ENCODE measurements at regions not wholly inside any gene's neighbourhood (a gene's known extent, or its start where the extent isn't known, plus 50 kb on each side); places are given as distances from the start of the nearest gene placed in this dataset.

DNA sequence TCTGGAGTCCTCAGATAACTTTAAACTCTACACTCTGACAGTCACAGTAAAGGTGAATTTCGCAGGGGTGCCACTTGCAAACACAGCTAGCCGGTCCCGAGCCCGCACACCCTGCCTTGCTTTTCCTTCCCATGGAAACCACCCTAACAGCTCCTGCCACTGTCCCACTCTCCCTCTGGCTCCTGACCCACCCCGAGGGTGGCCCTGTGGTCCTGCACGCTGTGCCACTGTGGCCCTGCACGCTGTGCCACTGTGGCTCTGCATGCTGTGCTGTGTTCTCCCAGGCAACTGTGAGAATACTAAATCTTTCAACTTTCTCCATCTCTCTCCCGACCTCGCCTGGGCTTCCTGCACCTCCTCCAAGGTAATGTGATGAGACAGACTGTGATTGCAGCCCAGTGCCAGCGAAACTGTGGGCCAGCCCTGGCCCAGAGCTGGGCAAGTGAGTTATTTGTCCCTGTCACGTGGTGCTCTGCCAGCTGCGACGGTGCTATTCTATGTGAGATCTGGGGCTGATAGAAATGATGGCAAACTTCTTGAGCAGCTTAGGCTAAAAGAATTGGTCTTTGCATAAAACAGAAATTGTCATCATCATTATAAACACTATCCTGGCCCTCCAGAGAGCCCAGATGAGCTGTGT lies 63.4 kb upstream of the TARBP1 start:
- H3K27ac ChIP-seq (ENCODE audit: low read length): no peak overlapping the region
- no peaks in the 10 kb centered on the region for H3K27me3 ChIP-seq (ENCODE audit: insufficient read depth, low read length)
- H3K4me3 ChIP-seq (ENCODE audit: low read length): no peak overlapping the region
- H3K9me3 ChIP-seq (ENCODE audit: insufficient read depth, low read depth, low read length): no peaks in the 10 kb centered on the region
- H3K9ac ChIP-seq (ENCODE audit: low read depth, low read length): no peak overlapping the region
- H3K4me1 ChIP-seq (ENCODE audit: insufficient read depth, low read length): peaks cover 11% of the 10 kb centered on the region; the same call in 1 of the 2 replicates
- H3K36me3 ChIP-seq (ENCODE audit: insufficient read depth, low read depth, low read length): no peaks in the 10 kb centered on the region

DNA sequence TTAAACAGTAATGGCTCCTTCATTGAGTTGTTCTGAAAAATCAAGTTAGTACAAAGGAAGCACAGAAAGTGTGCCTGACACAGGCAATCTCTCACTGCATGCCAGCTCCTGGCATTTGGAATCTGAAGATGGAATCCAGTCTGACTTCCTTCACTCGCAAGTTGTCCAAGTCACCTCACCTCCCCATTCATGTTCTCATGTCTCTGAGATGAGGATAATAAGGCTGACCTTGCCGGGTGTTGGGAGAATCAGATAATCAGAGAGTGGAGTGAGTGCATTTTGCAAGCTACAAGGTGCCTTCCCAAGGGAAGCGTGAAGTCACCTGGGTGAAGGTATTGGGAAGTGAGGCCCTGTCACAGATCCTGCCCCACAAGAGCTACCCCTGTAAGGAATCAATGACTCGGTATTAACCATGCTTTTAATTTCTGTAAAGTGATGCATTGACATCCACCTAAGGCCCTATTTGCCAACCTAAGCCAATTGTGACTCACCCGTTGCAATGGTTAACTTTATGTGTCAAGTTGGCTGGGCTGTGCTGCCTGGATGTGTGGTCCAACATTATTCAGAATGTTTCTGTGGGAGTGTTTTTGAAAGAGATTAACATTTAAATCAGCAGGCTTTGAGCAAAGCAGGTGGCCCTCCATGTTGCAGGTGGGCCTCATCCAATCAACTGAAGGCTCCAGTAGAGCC lies 62.5 kb upstream of the TARBP1 start:
- H3K4me1 ChIP-seq (ENCODE audit: insufficient read depth, low read length): peaks cover 11% of the 10 kb centered on the region; the same call in 1 of the 2 replicates

DNA sequence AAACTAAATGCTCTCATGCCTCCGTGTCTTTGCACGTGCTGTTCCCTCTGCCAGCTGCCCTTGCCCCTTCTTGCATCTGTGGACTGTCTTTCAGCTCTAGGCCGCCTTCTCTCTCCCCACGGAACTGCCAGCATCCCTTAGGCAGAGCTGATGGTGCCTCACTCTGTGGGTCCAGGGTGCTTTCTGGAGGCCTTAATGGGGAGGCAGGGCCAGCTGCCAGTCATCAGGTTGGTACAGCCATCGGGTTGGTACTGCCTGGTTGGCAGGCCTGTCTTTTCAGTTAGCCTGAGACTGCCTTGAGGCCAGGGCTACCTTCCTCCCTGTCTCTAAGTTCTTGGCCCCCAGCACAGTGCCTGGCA lies 61.4 kb upstream of the TARBP1 start:
- H3K4me3 ChIP-seq (ENCODE audit: low read length): no peak overlapping the region
- H3K27me3 ChIP-seq (ENCODE audit: insufficient read depth, low read length): no peaks in the 10 kb centered on the region
- H3K9ac ChIP-seq (ENCODE audit: low read depth, low read length): no peak overlapping the region
- H3K9me3 ChIP-seq (ENCODE audit: insufficient read depth, low read depth, low read length): no peaks in the 10 kb centered on the region
- H3K27ac ChIP-seq (ENCODE audit: low read length): no peak overlapping the region
- peaks cover 11% of the 10 kb centered on the region; the same call in 1 of the 2 replicates for H3K4me1 ChIP-seq (ENCODE audit: insufficient read depth, low read length)
- no peaks in the 10 kb centered on the region for H3K36me3 ChIP-seq (ENCODE audit: insufficient read depth, low read depth, low read length)

More for the DNA sequence above, 62.5 kb upstream of the TARBP1 start:
- H3K4me3 ChIP-seq (ENCODE audit: low read length): no peak overlapping the region
- no peaks in the 10 kb centered on the region for H3K36me3 ChIP-seq (ENCODE audit: insufficient read depth, low read depth, low read length)
- H3K9ac ChIP-seq (ENCODE audit: low read depth, low read length): no peak overlapping the region
- no peak overlapping the region for H3K27ac ChIP-seq (ENCODE audit: low read length)
- no peaks in the 10 kb centered on the region for H3K9me3 ChIP-seq (ENCODE audit: insufficient read depth, low read depth, low read length)
- H3K27me3 ChIP-seq (ENCODE audit: insufficient read depth, low read length): no peaks in the 10 kb centered on the region

DNA sequence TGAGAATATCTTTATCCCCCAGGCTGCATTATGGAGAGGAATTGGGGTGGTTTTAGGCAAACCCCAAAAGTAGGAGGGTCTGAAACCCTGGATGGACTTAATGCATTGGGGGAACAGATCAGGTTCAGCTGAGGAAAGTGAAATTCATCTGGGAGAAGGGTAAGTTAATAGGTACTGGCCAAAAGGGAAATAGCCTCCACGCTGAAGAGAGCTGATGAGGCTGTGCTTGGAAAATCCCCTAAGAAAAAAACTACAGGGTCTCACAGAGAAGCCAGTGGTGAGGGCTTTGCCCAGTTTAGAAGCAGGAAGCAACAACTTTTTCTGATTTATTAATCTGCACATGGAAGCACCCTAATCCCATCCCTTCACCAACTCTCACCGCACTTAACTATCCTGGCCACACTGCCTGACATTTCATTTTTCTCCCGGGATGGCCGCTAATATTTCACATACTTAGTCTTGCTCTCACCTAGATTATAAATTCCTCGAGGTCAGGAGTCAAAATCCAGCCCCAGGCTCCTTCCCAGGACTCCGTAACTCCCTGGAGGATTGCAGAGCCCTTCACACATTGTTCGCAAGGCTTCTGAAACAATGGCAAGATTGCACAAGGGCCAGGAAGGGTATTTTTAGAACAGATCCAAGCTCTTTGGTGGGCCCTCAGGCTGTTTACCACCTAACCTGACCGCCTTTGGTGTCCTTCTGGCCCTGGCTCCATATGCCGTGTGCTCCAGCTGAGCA lies 60.9 kb upstream of the TARBP1 start:
- Histone ChIP-seq H3K9ac (ENCODE audit: low read depth, low read length) (no peak overlapping the region), H3K36me3 (ENCODE audit: insufficient read depth, low read depth, low read length) (no peaks in the 10 kb centered on the region), H3K27ac (ENCODE audit: low read length) (no peak overlapping the region), H3K27me3 (ENCODE audit: insufficient read depth, low read length) (no peaks in the 10 kb centered on the region), H3K9me3 (ENCODE audit: insufficient read depth, low read depth, low read length) (no peaks in the 10 kb centered on the region), H3K4me1 (ENCODE audit: insufficient read depth, low read length) (peaks cover 8% of the 10 kb centered on the region; the same call in 1 of the 2 replicates), H3K4me3 (ENCODE audit: low read length) (no peak overlapping the region)

DNA sequence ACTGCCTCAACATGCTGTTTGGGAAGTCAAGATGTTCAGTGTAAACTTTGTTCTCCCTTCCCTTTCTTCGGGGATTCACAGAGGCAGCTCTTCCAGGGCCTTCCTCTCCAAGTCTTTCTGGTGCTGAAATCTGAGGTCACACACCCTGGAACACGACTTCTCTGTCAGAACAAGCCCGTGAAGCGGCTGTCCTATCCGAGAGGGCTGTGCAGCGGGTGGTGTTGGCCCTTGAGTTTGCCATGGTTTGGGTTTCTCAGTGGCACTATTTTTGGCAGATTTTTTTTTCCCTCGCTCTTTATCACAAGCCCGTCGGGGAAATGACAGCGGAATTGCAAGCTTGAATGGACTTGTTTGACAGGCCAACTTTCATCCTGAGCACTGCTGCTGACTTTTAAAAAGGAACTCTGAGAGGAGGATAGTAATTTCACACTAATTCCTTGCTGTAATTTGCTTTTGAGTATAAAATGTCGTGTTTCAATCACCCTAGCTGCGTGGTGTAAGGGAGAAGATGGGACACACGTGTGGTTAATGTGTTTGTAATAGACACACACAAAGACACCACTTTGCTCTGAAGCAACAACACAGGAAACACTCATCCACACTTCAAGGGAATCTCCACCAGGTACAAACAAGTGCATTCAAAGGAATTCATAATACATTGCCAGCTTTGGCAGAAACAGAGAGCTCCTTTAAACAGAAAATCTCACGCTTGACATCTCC lies 60.1 kb upstream of the TARBP1 start:
- Histone ChIP-seq H3K27ac (ENCODE audit: low read length) (no peak overlapping the region), H3K27me3 (ENCODE audit: insufficient read depth, low read length) (no peaks in the 10 kb centered on the region), H3K9ac (ENCODE audit: low read depth, low read length) (no peak overlapping the region), H3K4me1 (ENCODE audit: insufficient read depth, low read length) (peaks cover 7% of the 10 kb centered on the region; the same call in 1 of the 2 replicates), H3K9me3 (ENCODE audit: insufficient read depth, low read depth, low read length) (no peaks in the 10 kb centered on the region), H3K36me3 (ENCODE audit: insufficient read depth, low read depth, low read length) (no peaks in the 10 kb centered on the region), H3K4me3 (ENCODE audit: low read length) (no peak overlapping the region)

DNA sequence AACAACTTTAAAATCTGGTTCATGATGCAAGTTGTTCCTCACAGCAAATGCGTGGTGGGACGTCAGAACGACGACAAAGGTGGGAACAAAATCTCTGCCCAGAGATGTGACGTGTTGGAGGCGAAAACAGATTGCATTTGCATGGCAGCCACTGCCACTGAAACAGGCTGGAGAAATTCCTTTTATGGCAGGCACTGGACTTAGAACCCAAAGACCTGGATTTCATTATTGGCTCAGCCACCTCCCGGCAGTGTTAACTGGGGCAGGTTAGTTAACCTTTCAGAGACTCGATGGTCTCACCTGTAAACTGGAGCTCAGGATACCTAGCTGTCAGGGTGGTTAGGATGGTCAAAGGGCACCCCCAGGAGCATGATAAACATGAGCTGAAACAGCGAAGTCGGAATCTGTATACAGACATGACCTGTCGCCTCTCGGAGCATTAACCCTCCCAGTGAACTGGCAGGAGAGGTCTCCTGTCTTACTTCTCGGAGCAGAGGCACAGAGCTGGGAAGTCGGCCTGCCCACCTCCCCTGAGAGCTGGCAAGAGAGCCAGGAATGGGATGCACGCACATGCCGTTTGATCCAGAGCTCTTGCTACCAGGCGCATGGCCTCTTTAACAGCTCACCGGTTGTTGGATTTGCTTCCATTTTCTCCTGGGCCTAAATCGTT lies 59.2 kb upstream of the TARBP1 start:
- 0 out of 2 replicates have a peak, but pooled peaks cover 3% of the 10 kb centered on the region for H3K4me1 ChIP-seq (ENCODE audit: insufficient read depth, low read length)
- no peaks in the 10 kb centered on the region for H3K27me3 ChIP-seq (ENCODE audit: insufficient read depth, low read length)
- H3K36me3 ChIP-seq (ENCODE audit: insufficient read depth, low read depth, low read length): no peaks in the 10 kb centered on the region
- H3K27ac ChIP-seq (ENCODE audit: low read length): no peak overlapping the region
- H3K9me3 ChIP-seq (ENCODE audit: insufficient read depth, low read depth, low read length): no peaks in the 10 kb centered on the region
- no peak overlapping the region for H3K4me3 ChIP-seq (ENCODE audit: low read length)
- H3K9ac ChIP-seq (ENCODE audit: low read depth, low read length): no peak overlapping the region

- Histone ChIP-seq H3K4me3 (ENCODE audit: low read length) (no peak overlapping the region), H3K27ac (ENCODE audit: low read length) (no peak overlapping the region), H3K9me3 (ENCODE audit: insufficient read depth, low read depth, low read length) (no peaks in the 10 kb centered on the region), H3K27me3 (ENCODE audit: insufficient read depth, low read length) (no peaks in the 10 kb centered on the region), H3K36me3 (ENCODE audit: insufficient read depth, low read depth, low read length) (no peaks in the 10 kb centered on the region), H3K9ac (ENCODE audit: low read depth, low read length) (no peak overlapping the region), H3K4me1 (ENCODE audit: insufficient read depth, low read length) (0 out of 2 replicates have a peak, but pooled peaks cover 3% of the 10 kb centered on the region)
Measured at GRCh38 chr1:234537236-234537635, 58.3 kb upstream of the TARBP1 start.

GRCh38 chr1:234536741-234537140 lies 57.8 kb upstream of the TARBP1 start:
- H3K9ac ChIP-seq (ENCODE audit: low read depth, low read length): no peak overlapping the region
- H3K9me3 ChIP-seq (ENCODE audit: insufficient read depth, low read depth, low read length): no peaks in the 10 kb centered on the region
- H3K4me1 ChIP-seq (ENCODE audit: insufficient read depth, low read length): 0 out of 2 replicates have a peak, but pooled peaks cover 3% of the 10 kb centered on the region
- H3K27ac ChIP-seq (ENCODE audit: low read length): no peak overlapping the region
- no peaks in the 10 kb centered on the region for H3K27me3 ChIP-seq (ENCODE audit: insufficient read depth, low read length)
- H3K4me3 ChIP-seq (ENCODE audit: low read length): no peak overlapping the region
- no peaks in the 10 kb centered on the region for H3K36me3 ChIP-seq (ENCODE audit: insufficient read depth, low read depth, low read length)

DNA sequence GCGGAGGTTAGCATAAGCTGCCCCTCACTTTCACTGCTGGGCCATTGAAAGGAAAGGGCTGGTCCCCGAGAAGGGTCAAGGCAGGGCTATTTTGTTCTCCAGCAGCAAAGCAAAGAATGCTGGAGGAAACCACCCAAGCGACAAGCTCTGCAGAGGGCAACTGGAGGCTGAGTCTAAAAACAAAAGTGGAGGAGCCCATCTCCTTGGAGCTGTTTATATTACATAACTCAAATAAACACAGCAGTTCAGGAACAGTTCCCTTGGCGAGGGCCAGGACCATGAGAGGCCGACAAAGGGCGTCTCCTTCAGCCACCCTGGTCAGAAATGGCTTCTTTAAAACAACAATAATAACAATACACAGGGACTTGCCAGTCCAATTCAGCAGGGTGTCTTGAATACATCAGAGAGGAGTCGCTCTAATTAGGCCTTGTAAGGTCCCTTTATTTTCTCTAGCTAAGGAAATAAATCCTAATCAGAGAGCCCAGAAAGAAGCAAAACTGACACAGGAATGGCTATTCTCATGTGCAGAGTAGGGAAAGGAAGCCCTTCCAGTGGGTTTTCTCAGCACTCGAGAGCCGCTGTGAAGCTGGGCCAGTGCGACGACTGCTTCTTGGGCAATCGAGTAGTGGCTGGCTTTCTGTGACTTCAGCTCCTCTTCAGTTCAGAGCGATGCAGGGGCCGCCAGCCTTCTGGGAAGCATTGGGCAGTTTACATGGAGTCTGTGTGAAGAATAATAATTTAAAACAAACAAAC lies 57.0 kb upstream of the TARBP1 start:
- H3K27me3 ChIP-seq (ENCODE audit: insufficient read depth, low read length): no peaks in the 10 kb centered on the region
- H3K9ac ChIP-seq (ENCODE audit: low read depth, low read length): no peak overlapping the region
- no peak overlapping the region for H3K27ac ChIP-seq (ENCODE audit: low read length)
- H3K4me1 ChIP-seq (ENCODE audit: insufficient read depth, low read length): peaks cover 4% of the 10 kb centered on the region; the same call in 1 of the 2 replicates
- H3K36me3 ChIP-seq (ENCODE audit: insufficient read depth, low read depth, low read length): no peaks in the 10 kb centered on the region
- H3K4me3 ChIP-seq (ENCODE audit: low read length): no peak overlapping the region
- H3K9me3 ChIP-seq (ENCODE audit: insufficient read depth, low read depth, low read length): no peaks in the 10 kb centered on the region

DNA sequence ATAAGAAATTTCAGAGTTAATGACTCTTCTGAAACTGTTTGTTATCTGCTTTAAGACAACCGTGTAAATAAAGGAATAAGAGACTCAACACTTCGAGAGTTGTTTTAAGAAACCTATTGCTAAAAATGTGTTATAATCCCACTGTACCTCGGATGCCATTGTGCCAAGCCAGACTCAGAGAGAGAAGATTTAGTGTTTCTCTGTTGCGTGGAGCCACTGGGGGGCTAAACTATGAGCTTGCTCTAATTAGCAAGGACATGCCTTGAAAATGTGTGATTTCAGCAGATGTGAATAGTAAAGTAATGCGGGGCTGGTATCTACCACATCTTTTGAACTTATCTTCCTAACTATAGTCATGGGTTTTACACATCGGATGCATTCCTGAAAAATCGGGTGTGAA lies 56.2 kb upstream of the TARBP1 start:
- Histone ChIP-seq H3K9ac (ENCODE audit: low read depth, low read length) (no peak overlapping the region), H3K27ac (ENCODE audit: low read length) (no peak overlapping the region), H3K4me3 (ENCODE audit: low read length) (no peak overlapping the region), H3K36me3 (ENCODE audit: insufficient read depth, low read depth, low read length) (no peaks in the 10 kb centered on the region), H3K27me3 (ENCODE audit: insufficient read depth, low read length) (no peaks in the 10 kb centered on the region), H3K9me3 (ENCODE audit: insufficient read depth, low read depth, low read length) (no peaks in the 10 kb centered on the region), H3K4me1 (ENCODE audit: insufficient read depth, low read length) (peaks cover 4% of the 10 kb centered on the region; the same call in 1 of the 2 replicates)

All from iPS-20b (cell line).